ENCODE measurements at regions not wholly inside any gene's neighbourhood (a gene's known extent, or its start where the extent isn't known, plus 50 kb on each side); places are given as distances from the start of the nearest gene placed in this dataset.

GRCh38 chr1:57492586-57493226 lies 68.8 kb upstream of the DAB1 start:
- no peak for DNase-seq (ENCODE audit: low read depth)

- no peak for DNase-seq (ENCODE audit: low read depth)
Measured at GRCh38 chr1:57489358-57490036, 65.6 kb upstream of the DAB1 start.

GRCh38 chr1:57485643-57486042 lies 61.8 kb upstream of the DAB1 start:
- no peak for DNase-seq (ENCODE audit: low read depth)

GRCh38 chr1:57483954-57484353 lies 60.1 kb upstream of the DAB1 start:
- no peak for DNase-seq (ENCODE audit: low read depth)

- DNase-seq (ENCODE audit: low read depth) = no peak
Measured at GRCh38 chr1:57479471-57479870, 55.6 kb upstream of the DAB1 start.

GRCh38 chr1:57475366-57475765 lies 51.5 kb upstream of the DAB1 start:
- DNase-seq (ENCODE audit: low read depth) = no peak

- DNase-seq (ENCODE audit: low read depth) = no peak
Measured at GRCh38 chr1:57474137-57474750, 50.4 kb upstream of the DAB1 start.

Measured in stimulated activated CD8-positive, alpha-beta memory T cell treated with anti-CD3 and anti-CD28 coated beads, Interleukin-4, amount 100 ng/mL, for 24 hours (primary cell).